HCT116 (cell line): ENCODE measurements at regions not wholly inside any gene's neighbourhood (a gene's known extent, or its start where the extent isn't known, plus 50 kb on each side); places are given as distances from the start of the nearest gene placed in this dataset.

Experiments used
- ATAC-seq: fragments of 200-7000 bp; cut with Tn5 transposase; 2 replicates; pipeline ENCODE4 v1.9.1; 2020; ENCODE audit warnings: mild to moderate bottlenecking, moderate library complexity
- BruUV-seq: library from RNA; stranded (reverse); fragments of 400-500 nt; replicated peaks from 2 replicates; lab custom pipeline; 2021; lab: Mats Ljungman, UMichigan
- CTCF ChIA-PET: fragments of 300-600 bp; sonication (Branson Sonifier 250); formaldehyde crosslinking; loops from one replicate; lab custom pipeline; 2021; ENCODE audit warnings: antibody characterized with exemption; lab: Charles Lee
- POLR2A ChIA-PET: fragments of 300-600, 350-600 bp; sonication (Branson Sonifier 250); formaldehyde crosslinking; loops from one replicate; lab custom pipeline; 2021; ENCODE audit warnings: antibody characterized with exemption; lab: Charles Lee
- RAD21 ChIA-PET, 2 experiments: fragments of 300-600 bp; sonication (Branson Sonifier 250); formaldehyde crosslinking; loops; one replicate each; lab custom pipeline; 2023; ENCODE audit warnings: low total read pairs in 2 of 2; ENCODE audit not compliant: uncharacterized antibody in 2 of 2, unreplicated experiment in 2 of 2, low non-redundant PET in 1 of 2; lab: Charles Lee
- DNase-seq: peaks from one replicate; pipeline ENCODE4 v3.0.0-alpha.2; 2010; ENCODE audit warnings: low read depth, low spot score
- H2AFZ ChIP-seq: fragments of 200-600 bp; shearing (Covaris generic), sonication (generic); 2 replicates; pipeline ENCODE4 v1.6.1; 2017; ENCODE audit warnings: low read depth, mixed run types, mixed read lengths, antibody characterized with exemption, low read length; ENCODE audit not compliant: poor library complexity, severe bottlenecking
- H3K27ac ChIP-seq: 2 replicates; pipeline ENCODE4 v1.5.1; 2012; ENCODE audit warnings: low read depth, low read length
- H3K27me3 ChIP-seq: fragments of 200-600 bp; sonication (generic); 2 replicates; pipeline ENCODE4 v1.6.1; 2016; ENCODE audit warnings: mixed run types, low read length, mixed read lengths; ENCODE audit not compliant: insufficient read depth
- H3K36me3 ChIP-seq, 2 experiments: fragments of 200-500 bp in 1 of 2; fragments of 200-600 bp in 1 of 2; sonication (Bioruptor generic) in 1 of 2; sonication (generic) in 1 of 2; 2 replicates each; pipeline versions ENCODE4 v1.5.1 to v1.6.1; 2014 to 2016; ENCODE audit warnings: low read length in 2 of 2, inconsistent platforms in 1 of 2, mixed read lengths in 1 of 2, mixed run types in 1 of 2; ENCODE audit not compliant: insufficient read depth in 2 of 2, control insufficient read depth in 1 of 2
- H3K4me1 ChIP-seq, 2 experiments: fragments of 200-600 bp in 1 of 2; sonication (generic) in 1 of 2; 2 replicates each; pipeline versions ENCODE4 v1.5.1 to v1.6.1; 2012 to 2017; ENCODE audit warnings: low read length in 2 of 2, inconsistent platforms in 1 of 2, mild to moderate bottlenecking in 1 of 2, mixed read lengths in 1 of 2, mixed run types in 1 of 2, moderate library complexity in 1 of 2; ENCODE audit not compliant: insufficient read depth in 2 of 2, control insufficient read depth in 1 of 2
- H3K4me2 ChIP-seq: fragments of 200-600 bp; sonication (generic); 2 replicates; pipeline ENCODE4 v1.6.1; 2017; ENCODE audit warnings: mixed run types, low read length, mixed read lengths
- H3K4me3 ChIP-seq, 2 experiments: fragments of 200-600 bp in 1 of 2; sonication (generic) in 1 of 2; replicated peaks in 1 of 2; 2 replicates each; pipeline ENCODE4 v1.5.1; 2011 to 2016; ENCODE audit warnings: low read length in 2 of 2, control low read depth in 1 of 2, low read depth in 1 of 2, mild to moderate bottlenecking in 1 of 2, mixed read lengths in 1 of 2, mixed run types in 1 of 2
- H3K79me2 ChIP-seq: fragments of 200-600 bp; sonication (generic); 2 replicates; pipeline ENCODE4 v1.6.1; 2017; ENCODE audit warnings: mild to moderate bottlenecking, mixed run types, low read length, moderate library complexity, mixed read lengths; ENCODE audit not compliant: insufficient read depth
- H3K9ac ChIP-seq: fragments of 200-600 bp; sonication (generic); 2 replicates; pipeline ENCODE4 v1.6.1; 2016; ENCODE audit warnings: low read length, mixed read lengths
- H3K9me2 ChIP-seq: fragments of 200-600 bp; sonication (generic), shearing (Covaris generic); 2 replicates; pipeline ENCODE4 v1.6.1; 2017; ENCODE audit warnings: mixed run types, mild to moderate bottlenecking, moderate library complexity; ENCODE audit not compliant: insufficient read depth
- H3K9me3 ChIP-seq, 2 experiments: fragments of 200-500 bp in 1 of 2; fragments of 200-600 bp in 1 of 2; sonication (Bioruptor generic) in 1 of 2; sonication (generic) in 1 of 2; 2 replicates each; pipeline ENCODE4 v1.6.1; 2014 to 2017; ENCODE audit warnings: low read length in 2 of 2, mixed read lengths in 2 of 2, inconsistent platforms in 1 of 2, low read depth in 1 of 2, mild to moderate bottlenecking in 1 of 2, mixed run types in 1 of 2, moderate library complexity in 1 of 2; ENCODE audit not compliant: control insufficient read depth in 1 of 2, insufficient read depth in 1 of 2
- H4K20me1 ChIP-seq: fragments of 200-600 bp; sonication (generic), shearing (Covaris generic); 2 replicates; pipeline ENCODE4 v1.6.1; 2017; ENCODE audit warnings: mixed run types, mild to moderate bottlenecking, moderate library complexity; ENCODE audit not compliant: insufficient read depth
- ATF3 ChIP-seq: IDR thresholded peaks from 2 replicates; pipeline ENCODE4 v1.6.1; 2012
- CBX3 ChIP-seq: IDR thresholded peaks from 2 replicates; pipeline ENCODE4 v1.6.1; 2012; ENCODE audit warnings: low read depth
- CEBPB ChIP-seq: IDR thresholded peaks from 2 replicates; pipeline ENCODE4 v1.6.1; 2012; ENCODE audit warnings: low read depth
- CTCF ChIP-seq, 3 experiments: fragments of 200-600 bp in 1 of 3; sonication (generic) in 1 of 3; IDR thresholded peaks in 2 of 3; conservative IDR thresholded peaks in 1 of 3; 2 replicates each; pipeline ENCODE4 v1.5.1; 2012 to 2017; ENCODE audit warnings: low read depth in 2 of 3, low read length in 2 of 3, antibody characterized with exemption in 1 of 3, borderline replicate concordance in 1 of 3, control low read depth in 1 of 3, mild to moderate bottlenecking in 1 of 3, mixed read lengths in 1 of 3, mixed run types in 1 of 3, moderate library complexity in 1 of 3; ENCODE audit not compliant: insufficient read depth in 1 of 3
- EGR1 ChIP-seq: IDR thresholded peaks from 2 replicates; pipeline ENCODE4 v1.6.1; 2012; ENCODE audit warnings: low read depth
- POLR2A ChIP-seq: IDR thresholded peaks from 2 replicates; pipeline ENCODE4 v1.7.0; 2011; ENCODE audit warnings: borderline replicate concordance; ENCODE audit not compliant: insufficient read depth, insufficient read length; ENCODE audit errors: extremely low read depth
- POLR2AphosphoS5 ChIP-seq: IDR thresholded peaks from 2 replicates; pipeline ENCODE4 v1.6.1; 2011; ENCODE audit warnings: mild to moderate bottlenecking, low read depth, low read length, moderate library complexity
- RAD21 ChIP-seq: IDR thresholded peaks from 2 replicates; pipeline ENCODE4 v1.6.1; 2012; ENCODE audit warnings: low read depth, mild to moderate bottlenecking
- REST ChIP-seq: IDR thresholded peaks from 2 replicates; pipeline ENCODE4 v1.6.1; 2012; ENCODE audit warnings: low read depth
- SRF ChIP-seq: IDR thresholded peaks from 2 replicates; pipeline ENCODE4 v1.6.1; 2012; ENCODE audit warnings: low read depth
- TCF7L2 ChIP-seq: IDR thresholded peaks from 2 replicates; pipeline ENCODE4 v1.7.0; 2011; ENCODE audit warnings: borderline replicate concordance, inconsistent platforms; ENCODE audit not compliant: insufficient read depth, insufficient read length; ENCODE audit errors: extremely low read depth
- ZBTB33 ChIP-seq: IDR thresholded peaks from 2 replicates; pipeline ENCODE4 v1.6.1; 2011; ENCODE audit warnings: mild to moderate bottlenecking, low read length, moderate library complexity; ENCODE audit not compliant: insufficient replicate concordance; ENCODE audit errors: extremely low read depth
- ZFX ChIP-seq: fragments of 450-650 bp; IDR thresholded peaks from 2 replicates; pipeline ENCODE4 v1.6.1; 2017
- intact Hi-C: fragments of 100-400 bp; cut with micrococcal nuclease; formaldehyde crosslinking; loops from 2 replicates; pipeline ENCODE4 v1.10.0; 2022

GRCh38 chr4:138301536-138301935, 59.4 kb upstream of the SLC7A11 start:
- DNase-seq (no peak), ATAC-seq (no peak)
- Histone ChIP-seq H3K79me2 (no peaks in the 10 kb centered on the region), H3K4me3 (no peak overlapping the region), H3K4me1 (no peaks in the 10 kb centered on the region), H2AFZ (no peak overlapping the region), H3K27ac (no peak overlapping the region), H3K9me3 (no peaks in the 10 kb centered on the region), H3K27me3 (no peaks in the 10 kb centered on the region), H4K20me1 (no peaks in the 10 kb centered on the region), H3K36me3 (no peaks in the 10 kb centered on the region), H3K9me2 (no peaks in the 10 kb centered on the region), H3K9ac (no peak overlapping the region), H3K4me2 (no peak overlapping the region)
- no TSS peak for BruUV-seq
- intact Hi-C loops, result no loop called here
- ChIA-PET CTCF (no interaction called here), POLR2A (no interaction called here), RAD21 (no interaction called here)
- TF ChIP-seq POLR2AphosphoS5 (no peak), CTCF (IDR thresholded peaks at IDR 0.05 in 2 of 3, conservative IDR thresholded peaks at IDR 0.05 in 1 of 3; ENCODE audit: borderline replicate concordance in 1 of 3, insufficient read depth in 1 of 3, low read depth in 2 of 3, low read length in 2 of 3) (no peak), ZFX (no peak), TCF7L2 (no peak), CBX3 (no peak)

GRCh38 chr4:138300616-138301015, 58.5 kb upstream of the SLC7A11 start:
- H2AFZ ChIP-seq, result no peak overlapping the region
- no peaks in the 10 kb centered on the region for H3K27me3 ChIP-seq
- BruUV-seq, result no TSS peak
- H3K4me1 ChIP-seq, result no peaks in the 10 kb centered on the region
- no peaks in the 10 kb centered on the region for H4K20me1 ChIP-seq
- no peaks in the 10 kb centered on the region for H3K36me3 ChIP-seq
- CTCF ChIA-PET, result no interaction called here
- no peak for ATAC-seq
- H3K9me3 ChIP-seq, result no peaks in the 10 kb centered on the region
- no peak for DNase-seq
- no peak overlapping the region for H3K4me3 ChIP-seq
- H3K27ac ChIP-seq, result no peak overlapping the region
- POLR2A ChIA-PET, result no interaction called here
- intact Hi-C loops, result no loop called here
- H3K79me2 ChIP-seq, result no peaks in the 10 kb centered on the region
- RAD21 ChIA-PET, result no interaction called here
- H3K9me2 ChIP-seq, result no peaks in the 10 kb centered on the region
- H3K9ac ChIP-seq, result no peak overlapping the region
- H3K4me2 ChIP-seq, result no peak overlapping the region
- TF ChIP-seq EGR1 (no peak), REST (no peak), ZFX (no peak), TCF7L2 (no peak), SRF (no peak), CEBPB (no peak), RAD21 (no peak), ATF3 (no peak), ZBTB33 (no peak), POLR2A (no peak)
